ENCODE measurements at regions not wholly inside any gene's neighbourhood (a gene's known extent, or its start where the extent isn't known, plus 50 kb on each side); places are given as distances from the start of the nearest gene placed in this dataset.

DNA sequence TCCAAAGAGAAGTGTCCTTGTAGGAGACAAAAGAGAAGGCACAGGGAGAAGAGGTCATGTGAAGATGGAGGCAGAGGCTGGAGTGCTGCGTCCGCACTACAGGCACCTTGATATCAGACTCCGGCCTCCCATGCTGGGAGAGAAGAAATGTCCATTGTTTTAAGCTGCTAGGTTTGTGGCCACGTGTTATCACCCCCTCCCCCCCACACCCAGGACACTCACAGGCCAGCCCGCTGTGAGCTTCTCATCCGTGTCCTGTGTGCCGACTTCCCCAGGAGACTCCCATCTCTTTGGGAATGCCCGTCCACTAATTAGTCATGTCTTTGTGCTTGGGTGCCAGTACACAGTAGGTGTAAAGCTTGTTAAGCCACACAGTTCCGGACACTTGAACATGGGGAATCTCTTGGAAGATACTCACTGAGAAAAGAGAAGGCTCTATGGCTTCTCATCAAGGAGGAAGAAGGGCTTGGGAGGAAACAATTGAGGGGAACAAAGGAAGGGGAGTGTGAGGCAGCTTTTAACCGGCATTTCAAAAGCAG, 1234.7 kb downstream of the TBC1D22A start:
- H3K36me3 ChIP-seq (ENCODE audit: low read depth, low read length), result no peaks in the 10 kb centered on the region
- H4K20me1 ChIP-seq (ENCODE audit: low read length), result no peaks in the 10 kb centered on the region
- H3K4me3 ChIP-seq (ENCODE audit: low read length), result no peak overlapping the region
- H3K27ac ChIP-seq (ENCODE audit: low read length), result no peak overlapping the region
- no peaks in the 10 kb centered on the region for H3K9me3 ChIP-seq (ENCODE audit: low read length)
- no peaks in the 10 kb centered on the region for H3K9me2 ChIP-seq (replicated peaks; ENCODE audit: low read length)
- no peaks in the 10 kb centered on the region for H3K4me1 ChIP-seq (ENCODE audit: insufficient read depth, low read length)
- ChIA-PET CTCF (no interaction called here), POLR2A (ENCODE audit: unreplicated experiment) (no interaction called here)
- ATAC-seq (no peak), DNase-seq (no peak)
- peaks cover 12% of the 10 kb centered on the region; the same call in 1 of the 2 replicates for H3K27me3 ChIP-seq (ENCODE audit: low read length)
- no peaks in the 10 kb centered on the region for H3K79me2 ChIP-seq (ENCODE audit: low read length)
- no TSS peak for BruUV-seq (replicated peaks)
- intact Hi-C loops (cut with micrococcal nuclease), result no loop called here
- H3F3A ChIP-seq (ENCODE audit: low read length, unreplicated experiment), result no peaks in the 10 kb centered on the region
- no peak overlapping the region for H3K9ac ChIP-seq (ENCODE audit: low read length)
- no peak overlapping the region for H2AFZ ChIP-seq (ENCODE audit: low read length)
- H3K4me2 ChIP-seq (ENCODE audit: low read length), result no peak overlapping the region
- TF ChIP-seq, protein P1, sequence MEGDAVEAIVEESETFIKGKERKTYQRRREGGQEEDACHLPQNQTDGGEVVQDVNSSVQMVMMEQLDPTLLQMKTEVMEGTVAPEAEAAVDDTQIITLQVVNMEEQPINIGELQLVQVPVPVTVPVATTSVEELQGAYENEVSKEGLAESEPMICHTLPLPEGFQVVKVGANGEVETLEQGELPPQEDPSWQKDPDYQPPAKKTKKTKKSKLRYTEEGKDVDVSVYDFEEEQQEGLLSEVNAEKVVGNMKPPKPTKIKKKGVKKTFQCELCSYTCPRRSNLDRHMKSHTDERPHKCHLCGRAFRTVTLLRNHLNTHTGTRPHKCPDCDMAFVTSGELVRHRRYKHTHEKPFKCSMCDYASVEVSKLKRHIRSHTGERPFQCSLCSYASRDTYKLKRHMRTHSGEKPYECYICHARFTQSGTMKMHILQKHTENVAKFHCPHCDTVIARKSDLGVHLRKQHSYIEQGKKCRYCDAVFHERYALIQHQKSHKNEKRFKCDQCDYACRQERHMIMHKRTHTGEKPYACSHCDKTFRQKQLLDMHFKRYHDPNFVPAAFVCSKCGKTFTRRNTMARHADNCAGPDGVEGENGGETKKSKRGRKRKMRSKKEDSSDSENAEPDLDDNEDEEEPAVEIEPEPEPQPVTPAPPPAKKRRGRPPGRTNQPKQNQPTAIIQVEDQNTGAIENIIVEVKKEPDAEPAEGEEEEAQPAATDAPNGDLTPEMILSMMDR (conservative IDR thresholded peaks at IDR 0.05; ENCODE audit: low read depth, low read length), result no peak
- TF ChIP-seq EZH2phosphoT487 (IDR thresholded peaks at IDR 0.05; ENCODE audit: borderline replicate concordance, low read length), result no peak
- TF ChIP-seq EZH2 (IDR thresholded peaks at IDR 0.05; ENCODE audit: low read length, unreplicated experiment), result no peak

DNA sequence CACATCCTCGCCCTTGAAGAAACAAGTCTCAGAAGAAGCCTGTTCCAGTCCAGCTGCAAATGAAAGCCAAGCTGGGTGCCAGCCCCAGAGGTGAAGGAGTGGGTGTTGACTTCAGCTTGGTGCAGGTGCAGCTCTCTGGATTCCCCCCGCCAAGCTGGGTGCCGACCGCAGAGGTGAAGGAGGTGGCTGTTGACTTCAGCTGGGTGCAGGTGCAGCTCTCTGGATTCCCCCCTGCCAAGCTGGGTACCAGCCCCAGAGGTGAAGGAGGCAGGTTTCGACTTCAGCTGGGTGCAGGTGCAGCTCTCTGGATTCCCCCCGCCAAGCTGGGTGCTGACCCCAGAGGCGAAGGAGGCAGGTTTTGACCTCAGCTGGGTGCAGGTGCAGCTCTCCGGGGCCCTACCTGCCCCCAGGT, 1234.0 kb downstream of the TBC1D22A start:
- H4K20me1 ChIP-seq (ENCODE audit: low read length), result no peaks in the 10 kb centered on the region
- DNase-seq, result no peak
- H3K79me2 ChIP-seq (ENCODE audit: low read length), result no peaks in the 10 kb centered on the region
- H3F3A ChIP-seq (ENCODE audit: low read length, unreplicated experiment), result no peaks in the 10 kb centered on the region
- no peaks in the 10 kb centered on the region for H3K9me2 ChIP-seq (replicated peaks; ENCODE audit: low read length)
- no peak overlapping the region for H3K9ac ChIP-seq (ENCODE audit: low read length)
- ChIA-PET CTCF (no interaction called here), POLR2A (ENCODE audit: unreplicated experiment) (no interaction called here)
- H3K36me3 ChIP-seq (ENCODE audit: low read depth, low read length), result no peaks in the 10 kb centered on the region
- H3K4me1 ChIP-seq (ENCODE audit: insufficient read depth, low read length), result no peaks in the 10 kb centered on the region
- H2AFZ ChIP-seq (ENCODE audit: low read length), result no peak overlapping the region
- ATAC-seq, result no peak
- no TSS peak for BruUV-seq (replicated peaks)
- no peak overlapping the region for H3K4me3 ChIP-seq (ENCODE audit: low read length)
- H3K9me3 ChIP-seq (ENCODE audit: low read length), result no peaks in the 10 kb centered on the region
- TF ChIP-seq EZH2 (IDR thresholded peaks at IDR 0.05; ENCODE audit: low read length, unreplicated experiment) (no peak), EZH2phosphoT487 (IDR thresholded peaks at IDR 0.05; ENCODE audit: borderline replicate concordance, low read length) (no peak)
- TF ChIP-seq, protein P1 (conservative IDR thresholded peaks at IDR 0.05; ENCODE audit: low read depth, low read length), result no peak
- intact Hi-C loops (cut with micrococcal nuclease), result no loop called here
- no peak overlapping the region for H3K27ac ChIP-seq (ENCODE audit: low read length)
- H3K4me2 ChIP-seq (ENCODE audit: low read length), result no peak overlapping the region
- peaks cover 6% of the 10 kb centered on the region; the same call in 1 of the 2 replicates for H3K27me3 ChIP-seq (ENCODE audit: low read length)

- Histone ChIP-seq H3F3A (ENCODE audit: low read length, unreplicated experiment) (no peaks in the 10 kb centered on the region), H3K9me2 (replicated peaks; ENCODE audit: low read length) (no peaks in the 10 kb centered on the region), H3K4me1 (ENCODE audit: insufficient read depth, low read length) (no peaks in the 10 kb centered on the region), H3K36me3 (ENCODE audit: low read depth, low read length) (no peaks in the 10 kb centered on the region), H4K20me1 (ENCODE audit: low read length) (no peaks in the 10 kb centered on the region), H2AFZ (ENCODE audit: low read length) (no peak overlapping the region), H3K4me3 (ENCODE audit: low read length) (no peak overlapping the region), H3K9ac (ENCODE audit: low read length) (no peak overlapping the region), H3K27ac (ENCODE audit: low read length) (no peak overlapping the region), H3K79me2 (ENCODE audit: low read length) (no peaks in the 10 kb centered on the region), H3K9me3 (ENCODE audit: low read length) (no peaks in the 10 kb centered on the region), H3K27me3 (ENCODE audit: low read length) (no peaks in the 10 kb centered on the region), H3K4me2 (ENCODE audit: low read length) (no peak overlapping the region)
- DNase-seq (no peak), ATAC-seq (no peak)
- POLR2A ChIA-PET (ENCODE audit: unreplicated experiment), result no interaction called here
- CTCF ChIA-PET, result no interaction called here
- intact Hi-C loops (cut with micrococcal nuclease), result no loop called here
- TF ChIP-seq EZH2 (IDR thresholded peaks at IDR 0.05; ENCODE audit: low read length, unreplicated experiment), result no peak
- TF ChIP-seq EZH2phosphoT487 (IDR thresholded peaks at IDR 0.05; ENCODE audit: borderline replicate concordance, low read length), result no peak
- TF ChIP-seq, protein P1 (conservative IDR thresholded peaks at IDR 0.05; ENCODE audit: low read depth, low read length), result no peak
- BruUV-seq (replicated peaks), result no TSS peak
Observed at GRCh38 chr22:47995718-47996117, 1233.3 kb downstream of the TBC1D22A start.

Data from PC-3 (cell line).